GM18858 (cell line): ENCODE measurements at regions not wholly inside any gene's neighbourhood (a gene's known extent, or its start where the extent isn't known, plus 50 kb on each side); places are given as distances from the start of the nearest gene placed in this dataset.

Experiments
- ATAC-seq: cut with Tn5 transposase; IDR thresholded peaks from one replicate; pipeline ENCODE4 v1.9.1; 2021; ENCODE audit not compliant: unreplicated experiment

DNA sequence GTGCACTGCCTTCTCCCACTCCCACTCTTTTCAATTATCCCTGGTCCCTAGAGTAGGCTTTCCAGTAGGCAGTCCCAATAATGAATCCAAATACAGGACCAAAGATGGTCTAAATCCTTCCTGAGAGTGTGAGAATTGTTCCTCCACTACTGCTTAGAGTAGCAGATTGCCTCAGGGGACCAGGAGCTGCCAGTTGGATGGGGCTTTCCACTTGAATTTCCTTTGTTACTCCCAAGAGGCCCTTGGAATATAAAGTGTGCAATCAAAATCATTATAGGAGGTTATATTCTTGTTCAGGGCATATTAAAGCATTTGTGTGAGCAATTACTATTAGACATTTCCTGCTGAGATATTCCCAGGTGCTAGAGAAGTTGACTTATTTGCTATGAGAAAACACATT, 156.6 kb upstream of the TLL1 start:
- ATAC-seq, result no peak

DNA sequence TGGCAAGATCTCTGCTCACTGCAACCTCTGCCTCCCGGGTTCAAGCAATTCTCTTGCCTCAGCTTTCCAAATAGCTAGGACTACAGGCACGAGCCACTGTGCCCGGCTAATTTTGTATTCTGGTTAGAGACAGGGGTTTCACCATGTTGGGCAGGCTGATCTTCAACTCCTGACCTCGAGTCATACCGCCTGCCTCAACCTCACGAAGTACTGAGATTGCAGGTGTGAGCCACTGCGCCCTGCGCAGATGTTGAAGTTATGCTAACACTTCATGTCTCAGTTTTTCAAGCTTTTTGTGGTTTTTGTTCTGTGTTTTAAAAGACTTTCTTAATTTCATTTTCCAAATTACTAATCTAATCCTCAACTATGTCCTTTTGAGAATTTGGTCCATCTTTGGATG, 154.4 kb upstream of the TLL1 start:
- no peak for ATAC-seq

DNA sequence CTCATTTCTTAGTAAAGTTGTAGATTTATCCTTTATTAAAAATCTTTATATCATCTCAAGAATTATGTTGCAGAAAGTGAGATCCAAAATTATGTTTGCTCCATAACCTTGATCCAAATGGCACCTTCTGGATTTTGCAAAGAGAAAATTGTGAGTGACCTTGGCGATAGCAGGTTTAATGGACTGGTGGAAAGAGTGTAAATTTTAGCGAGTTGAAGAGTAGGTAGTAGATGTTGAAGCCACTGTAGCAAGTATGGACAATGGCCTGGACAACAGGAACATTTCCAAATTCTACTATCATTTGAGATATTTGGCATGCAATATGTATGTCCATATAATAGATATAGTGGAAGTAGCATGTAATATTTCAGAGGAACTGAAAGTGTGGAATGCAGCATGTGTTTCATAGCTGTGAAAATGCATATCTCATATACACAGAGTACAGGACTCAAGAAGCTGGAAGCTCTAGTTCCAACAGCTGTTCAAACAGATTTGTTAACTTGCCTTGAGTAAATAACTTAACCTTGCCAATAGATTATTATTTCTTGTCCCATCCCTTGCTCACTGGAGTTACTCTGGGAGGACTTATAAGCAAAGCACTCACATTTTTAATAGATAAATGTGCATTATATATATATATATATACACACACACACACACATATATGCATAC, 152.5 kb upstream of the TLL1 start:
- ATAC-seq, result no peak

DNA sequence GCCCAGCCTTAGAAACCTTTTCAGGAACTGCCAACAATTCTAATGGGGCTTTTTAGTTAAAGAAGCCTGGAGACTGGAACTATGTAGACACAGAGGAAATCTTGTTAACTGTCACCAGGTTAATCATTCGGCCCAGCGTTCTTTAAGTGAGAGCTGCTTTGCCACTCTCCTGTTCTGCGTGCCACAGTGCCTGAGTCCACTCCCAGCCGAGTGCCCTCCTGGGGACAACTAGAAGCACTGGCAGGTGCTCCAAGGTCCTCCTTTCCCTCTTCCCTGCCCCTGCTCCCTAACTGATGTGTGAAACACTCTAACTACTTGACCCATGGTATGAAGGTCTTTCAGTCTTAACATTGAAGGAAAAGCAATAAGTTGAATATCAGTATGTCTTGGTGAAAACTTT, 151.2 kb upstream of the TLL1 start:
- ATAC-seq, result no peak

DNA sequence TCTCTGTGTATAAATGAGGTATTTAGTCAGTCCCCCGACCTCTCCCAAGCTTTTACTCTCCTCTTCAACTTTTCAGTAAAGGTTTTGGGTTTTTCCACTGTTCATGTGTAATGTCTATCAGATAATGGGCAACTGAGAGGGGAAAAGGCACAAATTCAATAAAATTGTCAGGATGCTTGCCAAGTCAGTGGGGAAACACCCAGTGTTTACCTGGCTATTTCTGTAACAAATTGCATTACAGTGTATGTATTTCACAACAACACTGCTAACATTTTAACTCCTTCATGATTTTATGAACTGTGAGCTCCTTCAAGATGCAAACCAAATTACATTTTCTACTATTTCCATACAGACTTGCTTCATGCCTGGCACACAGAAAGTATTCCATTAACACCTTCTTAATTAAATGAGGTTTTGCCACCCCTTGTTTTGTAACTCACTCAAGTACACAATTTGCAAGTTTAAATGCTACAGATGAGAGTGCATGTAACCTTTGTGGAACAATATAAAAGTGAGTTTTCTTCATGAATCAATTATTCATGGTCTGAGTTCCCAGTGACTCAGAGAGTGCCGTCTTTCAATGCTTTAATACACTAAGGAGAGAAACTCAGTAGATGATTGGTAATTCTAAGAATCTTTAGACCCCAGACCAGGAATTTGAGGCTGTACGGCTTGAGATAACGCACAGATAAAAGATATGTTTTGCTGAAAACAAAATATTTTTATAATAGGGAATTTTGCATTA, 149.8 kb upstream of the TLL1 start:
- ATAC-seq, result no peak

DNA sequence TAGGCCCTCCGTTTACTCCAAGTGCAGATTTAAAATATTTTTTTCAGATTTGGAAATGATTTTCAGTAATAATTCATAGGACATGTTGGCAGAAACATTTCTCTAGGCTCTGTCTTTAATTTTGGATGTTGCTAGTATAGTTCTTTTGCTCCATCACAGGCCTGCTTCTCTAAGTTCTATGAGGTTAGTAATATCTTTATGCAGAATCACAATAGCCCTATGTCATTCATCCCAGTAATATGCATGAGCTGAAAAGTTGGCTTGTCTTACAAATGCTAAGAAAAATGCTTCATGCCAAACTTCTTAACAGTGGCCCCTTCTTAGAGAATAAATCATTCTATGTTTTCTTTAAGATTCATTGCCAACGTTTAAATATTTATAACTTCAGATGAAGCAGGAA, 148.3 kb upstream of the TLL1 start:
- no peak for ATAC-seq

DNA sequence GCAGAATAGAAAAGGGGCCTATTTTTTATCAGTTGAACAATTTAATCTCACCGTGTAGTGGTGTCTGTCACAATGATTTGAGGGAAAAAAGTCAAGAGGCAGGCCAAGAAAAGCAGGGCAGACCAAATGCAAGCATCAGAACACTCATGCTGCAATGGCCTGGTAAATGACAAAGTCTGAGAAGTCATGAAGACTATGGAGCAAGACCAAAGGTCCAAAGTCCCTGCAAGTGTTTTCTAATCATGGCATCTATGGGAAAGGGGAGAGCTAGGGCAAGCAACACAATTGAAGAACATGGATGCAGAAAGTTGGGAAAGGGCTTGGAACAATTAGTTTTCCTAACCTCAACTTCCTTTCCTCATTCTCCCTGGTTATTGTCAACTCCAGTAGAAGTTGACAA, 147.7 kb upstream of the TLL1 start:
- no peak for ATAC-seq

DNA sequence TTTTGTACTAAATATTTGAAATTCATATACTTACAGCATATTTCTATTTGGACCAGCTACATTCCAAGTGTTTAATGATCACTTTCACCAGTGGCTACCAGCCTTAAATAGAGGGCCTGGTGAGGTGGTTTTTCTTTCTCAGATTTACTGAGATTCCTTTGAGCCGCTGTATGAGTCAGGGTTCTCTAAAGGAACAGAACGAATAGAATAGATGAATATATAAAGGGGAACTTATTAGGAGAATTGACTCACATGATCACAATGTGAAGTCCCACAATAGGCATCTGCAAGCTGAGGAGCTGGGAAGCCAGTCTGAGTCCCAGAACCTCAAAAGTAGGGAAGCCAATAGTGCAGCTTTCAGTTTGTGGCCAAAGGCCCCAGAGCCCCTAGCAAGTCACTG, 146.2 kb upstream of the TLL1 start:
- no peak for ATAC-seq

DNA sequence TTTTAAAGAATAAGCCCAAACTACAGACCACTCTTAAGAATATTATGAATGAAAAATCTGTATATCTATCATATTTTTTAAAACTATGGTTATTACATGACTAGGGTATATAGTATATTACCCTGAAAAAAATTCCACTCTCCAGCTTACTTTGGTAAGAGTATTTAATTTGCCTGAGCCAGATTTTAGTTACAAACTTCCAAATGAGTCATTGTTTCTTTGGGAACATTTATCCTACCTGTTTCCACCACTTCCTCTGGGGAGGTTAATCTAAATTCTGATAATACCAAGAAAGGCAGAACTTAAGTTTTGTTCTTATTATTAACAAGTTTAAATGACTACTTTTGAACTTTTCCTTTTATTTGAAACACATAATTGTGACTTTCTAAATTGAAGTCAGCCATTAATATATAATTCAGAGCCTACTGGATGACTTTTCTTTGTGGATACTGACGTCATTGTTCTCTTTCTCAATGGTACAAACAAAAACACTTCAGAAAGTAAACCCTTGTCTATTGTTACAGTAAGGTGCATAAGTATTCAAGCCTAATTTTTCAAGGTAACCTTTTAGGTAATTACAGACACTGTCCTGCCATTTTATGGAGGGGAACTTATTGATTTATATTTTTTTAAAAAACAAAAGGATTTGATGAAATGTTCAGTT, 135.6 kb upstream of the TLL1 start:
- ATAC-seq, result no peak

DNA sequence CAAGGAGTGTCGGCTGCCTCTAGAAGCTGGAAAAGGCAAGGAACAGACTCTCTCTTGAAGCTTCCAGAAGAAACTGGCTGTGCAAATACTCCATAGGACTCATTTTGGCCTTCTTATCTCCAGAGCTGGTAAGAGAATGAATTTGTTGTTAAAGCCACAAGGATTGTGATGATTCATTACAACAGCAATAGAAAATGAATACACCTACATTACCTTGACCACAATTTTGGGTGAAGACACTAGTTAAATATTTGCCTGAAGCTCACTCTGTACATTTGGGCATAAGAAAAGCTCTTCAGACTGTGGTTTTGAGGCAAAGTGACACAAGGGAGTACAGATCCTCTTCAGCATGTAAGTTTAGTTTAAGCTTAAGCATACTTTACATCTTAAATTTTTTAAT, 134.5 kb upstream of the TLL1 start:
- ATAC-seq, result peak; percentile 73

DNA sequence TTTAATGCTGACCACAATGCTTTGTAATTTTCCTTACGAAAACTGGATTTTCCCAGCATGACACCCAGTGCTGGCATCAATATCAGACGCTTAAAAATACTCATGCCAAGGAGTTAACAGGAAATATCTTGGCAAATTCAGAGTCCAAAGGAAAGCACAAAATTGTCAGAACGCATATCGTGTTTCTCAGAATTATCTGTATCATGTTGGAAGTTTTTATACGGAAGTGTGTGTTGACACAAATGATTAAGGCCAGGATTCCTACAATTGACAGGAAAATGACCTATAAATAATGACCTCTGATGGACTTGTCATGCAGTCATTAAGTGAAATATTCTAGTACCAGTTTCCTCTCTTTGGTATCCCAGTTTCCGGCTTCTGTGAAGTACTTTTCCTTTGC, 132.1 kb upstream of the TLL1 start:
- no peak for ATAC-seq

DNA sequence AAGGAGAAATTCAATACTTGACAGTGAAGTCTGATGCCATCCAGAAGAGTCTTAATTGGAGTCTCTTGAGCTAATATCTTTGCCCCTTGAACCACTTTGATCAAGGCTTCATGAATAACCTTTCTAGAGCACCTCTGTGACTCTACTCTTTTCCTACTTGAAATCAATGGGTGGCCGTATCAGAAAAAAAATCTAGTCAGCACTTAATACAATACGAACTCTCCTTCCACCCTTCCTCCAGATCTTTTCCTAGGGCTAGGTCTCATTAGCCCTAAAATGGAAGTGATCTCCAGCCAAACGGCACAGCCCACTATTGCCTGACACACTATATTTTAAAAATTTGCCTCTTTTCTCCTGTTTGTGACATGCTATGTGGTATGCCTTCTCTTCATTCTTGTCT, 129.6 kb upstream of the TLL1 start:
- ATAC-seq, result no peak

DNA sequence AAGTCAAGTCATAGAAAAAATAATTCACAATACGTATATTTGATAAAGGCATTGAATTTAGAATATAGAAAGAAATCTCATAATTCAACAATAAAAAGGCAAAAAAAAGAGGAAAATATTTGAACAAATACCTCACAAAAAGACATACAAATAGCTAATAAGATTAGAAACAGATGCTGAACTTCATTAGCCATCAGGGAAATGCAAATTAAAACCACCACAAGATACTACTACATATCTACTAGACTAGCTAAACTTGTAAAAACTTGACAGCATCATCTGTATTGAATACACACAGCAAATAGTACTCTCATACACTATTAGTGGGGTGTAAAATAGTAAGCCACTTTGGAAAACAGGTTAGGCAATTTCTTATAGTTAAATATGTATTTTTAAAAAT, 128.7 kb upstream of the TLL1 start:
- ATAC-seq, result no peak

DNA sequence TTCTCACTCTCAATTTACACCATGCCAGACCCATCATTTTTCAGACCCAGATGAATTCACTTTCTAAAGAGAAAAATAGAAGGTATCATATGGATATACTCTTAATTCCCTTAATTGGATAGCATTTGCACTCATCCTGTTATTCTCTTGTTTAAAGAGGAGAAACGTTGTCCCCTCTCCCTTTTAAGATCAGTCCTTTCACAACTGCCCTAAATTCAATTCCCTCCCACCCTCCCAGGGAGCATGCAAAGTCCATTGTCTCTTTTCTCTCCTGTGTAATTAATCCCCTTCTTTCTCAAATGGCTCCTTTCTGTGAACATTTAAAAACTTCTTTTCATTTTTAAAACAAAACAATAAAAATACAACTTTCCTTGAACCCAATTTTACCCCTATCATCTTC, 124.7 kb upstream of the TLL1 start:
- no peak for ATAC-seq

DNA sequence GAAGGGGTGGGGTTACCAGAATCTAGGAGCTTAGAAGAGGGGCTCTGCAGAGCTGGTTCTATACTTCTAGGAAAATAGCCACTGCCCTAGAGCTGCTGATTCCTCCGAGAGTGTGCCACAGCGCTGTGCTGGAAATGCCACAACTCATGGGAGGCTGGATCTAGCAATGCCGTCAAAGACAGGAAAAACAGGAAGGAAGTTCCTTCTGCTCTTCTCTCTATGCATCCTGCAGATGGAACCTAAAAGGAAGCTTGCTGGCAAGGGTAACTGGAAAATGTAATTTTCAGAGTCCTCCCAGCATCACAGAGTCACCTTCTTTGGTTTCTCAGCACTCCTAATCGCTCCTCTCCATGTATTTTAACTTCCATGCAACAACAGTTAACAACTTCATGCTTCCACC, 121.2 kb upstream of the TLL1 start:
- ATAC-seq, result no peak

DNA sequence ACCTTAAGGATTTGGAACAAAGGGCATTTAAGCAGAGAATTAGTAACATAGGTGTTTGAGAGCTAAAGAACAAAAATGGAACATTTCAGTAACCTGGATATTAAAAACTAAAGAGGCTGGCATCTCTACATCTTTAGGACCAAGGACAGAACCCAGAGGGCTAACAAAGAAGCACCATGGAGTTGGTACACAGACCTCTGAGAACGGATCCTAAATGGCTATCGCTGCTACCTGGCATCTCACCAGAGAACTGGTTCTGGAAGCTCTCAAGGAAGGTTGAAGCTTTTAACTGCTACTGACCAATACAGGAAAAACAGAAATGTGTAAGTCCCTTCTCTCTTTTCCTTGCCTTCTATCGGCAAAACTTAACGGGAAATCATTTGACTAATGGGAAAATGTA, 118.4 kb upstream of the TLL1 start:
- no peak for ATAC-seq

DNA sequence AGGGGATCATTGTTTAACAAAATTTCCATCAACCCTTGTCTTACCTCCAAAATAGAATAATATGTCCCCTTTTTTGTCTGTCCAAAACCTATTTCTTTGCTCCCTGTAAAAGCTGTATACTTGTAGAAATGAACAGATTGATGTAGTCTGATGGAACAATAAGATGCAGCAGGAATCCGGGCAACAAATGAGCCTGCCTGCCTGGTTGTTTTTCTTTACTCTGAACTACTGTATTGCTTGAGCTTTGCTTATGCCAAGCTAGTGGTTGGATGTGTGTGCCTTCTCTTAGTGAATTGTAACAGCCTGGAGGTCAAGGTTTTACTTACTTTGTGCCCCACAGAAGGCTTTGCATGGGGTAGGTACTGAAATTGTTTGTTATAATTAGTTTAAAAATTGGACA, 116.2 kb upstream of the TLL1 start:
- no peak for ATAC-seq

DNA sequence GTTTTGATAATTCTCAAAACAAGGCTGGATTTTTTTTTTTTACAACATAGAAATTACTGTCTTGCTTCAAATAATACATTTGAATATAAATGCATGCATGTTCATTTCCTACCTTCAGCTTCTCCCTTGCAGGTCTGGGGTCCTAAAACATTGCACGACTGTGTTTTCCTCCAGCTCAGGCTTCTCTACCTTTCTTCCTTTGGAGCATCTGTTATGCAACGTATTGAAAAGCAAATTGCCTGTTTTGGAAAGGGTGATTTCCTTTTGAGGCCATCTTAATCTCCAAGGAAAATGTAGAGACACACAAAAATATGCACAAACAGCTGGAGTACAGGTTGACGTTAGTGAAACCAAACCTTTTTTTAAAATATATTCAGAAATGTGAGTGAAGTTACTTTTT, 115.6 kb upstream of the TLL1 start:
- no peak for ATAC-seq

DNA sequence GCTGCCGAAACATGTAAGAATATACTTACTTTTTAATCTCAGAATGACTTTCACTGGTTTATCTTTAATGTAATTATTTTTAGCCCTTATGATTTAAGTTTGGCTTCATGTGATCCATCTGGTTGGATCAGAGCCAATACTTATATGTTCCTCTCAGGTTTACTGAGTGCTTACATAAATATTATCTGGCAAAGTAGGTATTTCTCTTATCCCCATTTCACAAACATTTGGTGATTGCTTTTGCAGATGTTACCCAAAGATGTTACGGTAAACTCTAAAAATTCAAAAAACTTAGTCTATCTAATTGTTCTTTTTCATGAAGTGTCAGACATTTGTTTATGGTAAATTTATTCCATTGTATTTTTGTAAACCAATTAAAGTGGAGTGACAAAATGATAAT, 115.0 kb upstream of the TLL1 start:
- no peak for ATAC-seq

DNA sequence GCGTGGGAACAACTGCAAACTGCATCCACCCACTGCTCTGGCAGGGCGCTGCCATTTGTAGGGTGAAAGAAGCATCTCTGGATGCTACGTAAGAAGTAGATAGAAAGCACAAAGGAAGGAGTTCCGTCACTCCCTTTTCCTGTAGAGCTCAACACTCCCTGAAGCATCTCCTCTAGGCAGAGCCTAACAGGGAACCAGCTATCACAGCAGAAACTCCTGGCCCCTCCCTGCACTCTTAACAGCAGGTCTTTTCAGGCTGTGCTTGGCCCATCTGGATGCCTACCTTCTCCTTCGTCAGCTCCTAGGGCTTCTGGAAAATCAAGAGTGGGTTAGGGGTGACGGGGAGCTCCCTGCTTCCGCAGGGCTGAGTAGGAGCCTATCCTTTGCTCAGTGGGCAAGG, 112.9 kb upstream of the TLL1 start:
- no peak for ATAC-seq

DNA sequence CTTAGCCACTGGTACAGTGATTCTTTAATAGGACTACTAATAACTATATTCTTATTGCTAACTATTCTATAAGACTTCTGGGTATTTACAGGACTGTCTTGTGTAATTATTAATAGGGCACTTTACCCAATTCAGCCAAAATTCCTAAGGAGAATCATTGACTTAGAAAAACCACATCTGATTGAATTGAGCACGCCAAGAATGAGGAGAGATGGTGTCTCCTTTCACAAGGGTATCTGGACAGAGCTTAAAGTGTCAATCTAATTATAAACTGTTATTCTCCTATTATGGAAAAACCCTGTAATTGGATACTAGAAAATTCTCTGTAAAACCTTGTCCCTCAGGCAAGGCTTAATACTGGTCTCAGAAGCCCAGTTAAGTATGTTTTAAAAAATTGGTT, 111.1 kb upstream of the TLL1 start:
- no peak for ATAC-seq

DNA sequence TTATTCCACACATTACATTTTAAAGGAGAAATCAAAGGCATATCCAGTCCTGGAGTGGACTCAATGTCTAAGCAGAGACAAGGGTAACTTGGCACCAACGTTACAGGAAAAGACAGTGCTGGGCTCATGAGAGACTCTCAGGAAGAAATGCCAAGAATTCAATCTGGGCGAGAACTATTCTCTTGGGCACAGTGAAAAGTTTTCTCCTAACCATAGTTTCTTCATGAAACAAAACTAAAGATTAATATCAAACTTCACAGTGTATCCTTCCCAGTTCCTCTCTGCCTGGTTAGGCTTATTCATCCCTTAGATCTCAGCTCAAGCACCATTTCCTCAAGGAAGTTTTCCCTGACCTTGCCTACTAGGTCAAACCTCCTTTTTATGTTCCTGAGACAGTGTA, 109.4 kb upstream of the TLL1 start:
- no peak for ATAC-seq

DNA sequence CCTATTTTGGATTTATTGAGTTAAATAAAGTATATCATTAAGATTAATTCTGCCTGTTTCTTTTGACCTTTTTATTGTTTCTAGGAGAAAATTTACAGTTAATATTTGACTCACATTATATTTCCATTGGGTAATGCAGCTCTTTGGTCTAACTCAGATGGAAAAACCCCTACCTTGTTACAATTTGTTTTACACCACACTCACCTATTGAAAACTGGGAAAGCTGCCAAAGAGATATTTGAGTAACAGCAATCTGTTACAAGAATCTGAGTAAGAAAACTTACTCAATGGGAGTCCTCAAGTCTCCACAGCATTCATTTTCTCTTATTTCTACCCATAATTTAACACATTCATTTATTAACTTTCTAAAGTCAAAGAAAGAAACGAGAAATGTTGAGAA, 108.0 kb upstream of the TLL1 start:
- no peak for ATAC-seq
